Parathyroid adenoma (tissue), 2 donors: ENCODE measurements at regions not wholly inside any gene's neighbourhood (a gene's known extent, or its start where the extent isn't known, plus 50 kb on each side); places are given as distances from the start of the nearest gene placed in this dataset.

Experiments used
- H2AFZ ChIP-seq: fragments of 300-600 bp; sonication (generic); one replicate; pipeline ENCODE4 v1.7.0; 2017; ENCODE audit warnings: antibody characterized with exemption, mild to moderate bottlenecking
- H3K27ac ChIP-seq: fragments of 300-600 bp; sonication (generic); one replicate; pipeline ENCODE4 v1.7.0; 2017
- H3K27me3 ChIP-seq: fragments of 300-600 bp; sonication (generic); one replicate; pipeline ENCODE4 v1.7.0; 2017; ENCODE audit warnings: low read length; ENCODE audit not compliant: control insufficient read depth, insufficient read depth
- H3K36me3 ChIP-seq: fragments of 300-600 bp; sonication (generic); one replicate; pipeline ENCODE4 v1.7.0; 2017; ENCODE audit warnings: low read length; ENCODE audit not compliant: control insufficient read depth, insufficient read depth
- H3K4me1 ChIP-seq: fragments of 300-600 bp; sonication (generic); one replicate; pipeline ENCODE4 v1.7.0; 2017; ENCODE audit warnings: control low read depth
- H3K4me2 ChIP-seq: fragments of 300-600 bp; sonication (generic); one replicate; pipeline ENCODE4 v1.7.0; 2017; ENCODE audit warnings: low read length
- H3K4me3 ChIP-seq: fragments of 300-600 bp; sonication (generic); one replicate; pipeline ENCODE4 v1.7.0; 2017; ENCODE audit warnings: low read depth, low read length
- H3K79me2 ChIP-seq: fragments of 300-600 bp; sonication (generic); one replicate; pipeline ENCODE4 v1.7.0; 2017; ENCODE audit warnings: control low read depth
- H3K9ac ChIP-seq: fragments of 300-600 bp; sonication (generic); one replicate; pipeline ENCODE4 v1.7.0; 2017; ENCODE audit warnings: mild to moderate bottlenecking
- H3K9me3 ChIP-seq: fragments of 300-600 bp; sonication (generic); one replicate; pipeline ENCODE4 v1.7.0; 2017; ENCODE audit warnings: low read length; ENCODE audit not compliant: control insufficient read depth
- CTCF ChIP-seq: fragments of 300-600 bp; sonication (generic); IDR thresholded peaks from one replicate; pipeline ENCODE4 v1.7.0; 2017; ENCODE audit warnings: antibody characterized with exemption, mild to moderate bottlenecking
- donor health status: primary hyperparathyroidism.

- H3K9me3 ChIP-seq, result no peaks in the 10 kb centered on the region
- H2AFZ ChIP-seq, result peak overlapping the region; percentile 45
- no peaks in the 10 kb centered on the region for H3K36me3 ChIP-seq
- no peak for TF ChIP-seq CTCF
- no peak overlapping the region for H3K27ac ChIP-seq
- H3K4me3 ChIP-seq, result no peak overlapping the region
- no peak overlapping the region for H3K9ac ChIP-seq
- no peaks in the 10 kb centered on the region for H3K79me2 ChIP-seq
- no peaks in the 10 kb centered on the region for H3K27me3 ChIP-seq
- peak overlapping the region; percentile 11 for H3K4me2 ChIP-seq
- no peaks in the 10 kb centered on the region for H3K4me1 ChIP-seq
Observed at GRCh38 chr12:98126637-98127335, 388.6 kb upstream of the TMPO start.

GRCh38 chr12:98127336-98127679 lies 388.1 kb upstream of the TMPO start:
- H3K9me3 ChIP-seq, result no peaks in the 10 kb centered on the region

DNA sequence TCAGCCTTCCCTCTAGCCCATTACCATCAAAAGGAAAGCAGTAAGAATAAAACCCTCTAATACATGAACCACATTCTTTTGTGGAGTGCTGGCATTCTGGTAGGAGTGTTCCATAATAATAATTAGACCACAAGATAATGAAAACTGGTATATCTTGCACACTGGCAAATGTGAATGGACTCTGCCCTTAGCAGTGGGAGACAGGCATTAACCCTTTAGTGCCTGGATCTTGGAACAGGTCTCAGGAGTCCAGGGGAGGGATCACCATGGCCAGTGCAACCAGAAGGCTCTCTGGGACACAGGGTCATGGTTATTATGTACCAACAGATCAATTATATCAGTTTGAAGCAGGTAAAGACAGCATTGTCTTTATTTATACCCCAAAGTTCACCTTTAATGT lies 387.5 kb upstream of the TMPO start:
- no peaks in the 10 kb centered on the region for H3K79me2 ChIP-seq
- H3K27me3 ChIP-seq, result no peaks in the 10 kb centered on the region
- H3K27ac ChIP-seq, result no peak overlapping the region
- H3K9ac ChIP-seq, result no peak overlapping the region
- no peak overlapping the region for H3K4me3 ChIP-seq
- H3K36me3 ChIP-seq, result no peaks in the 10 kb centered on the region
- H3K4me2 ChIP-seq, result no peak overlapping the region
- peak overlapping the region; percentile 18 for H2AFZ ChIP-seq
- no peaks in the 10 kb centered on the region for H3K4me1 ChIP-seq
- no peak for TF ChIP-seq CTCF
- H3K9me3 ChIP-seq, result no peaks in the 10 kb centered on the region

More at GRCh38 chr12:98127336-98127679, 388.1 kb upstream of the TMPO start:
- no peak overlapping the region for H3K27ac ChIP-seq
- no peak overlapping the region for H3K4me2 ChIP-seq
- peak overlapping the region; percentile 18 for H2AFZ ChIP-seq
- no peaks in the 10 kb centered on the region for H3K4me1 ChIP-seq
- H3K36me3 ChIP-seq, result no peaks in the 10 kb centered on the region
- no peak overlapping the region for H3K4me3 ChIP-seq
- no peak overlapping the region for H3K9ac ChIP-seq
- H3K27me3 ChIP-seq, result no peaks in the 10 kb centered on the region
- H3K79me2 ChIP-seq, result no peaks in the 10 kb centered on the region
- no peak for TF ChIP-seq CTCF

- Histone ChIP-seq H3K27me3 (no peaks in the 10 kb centered on the region), H2AFZ (no peak overlapping the region), H3K4me3 (no peak overlapping the region), H3K27ac (no peak overlapping the region), H3K9me3 (no peaks in the 10 kb centered on the region), H3K79me2 (no peaks in the 10 kb centered on the region), H3K4me1 (no peaks in the 10 kb centered on the region), H3K36me3 (no peaks in the 10 kb centered on the region), H3K9ac (no peak overlapping the region), H3K4me2 (no peak overlapping the region)
- TF ChIP-seq CTCF, result no peak
Observed at GRCh38 chr12:98136544-98136943, 378.8 kb upstream of the TMPO start.

- H3K79me2 ChIP-seq, result no peaks in the 10 kb centered on the region
- H3K4me2 ChIP-seq, result no peak overlapping the region
- H3K27me3 ChIP-seq, result no peaks in the 10 kb centered on the region
- TF ChIP-seq CTCF, result no peak
- H3K9me3 ChIP-seq, result no peaks in the 10 kb centered on the region
- H3K36me3 ChIP-seq, result no peaks in the 10 kb centered on the region
- H2AFZ ChIP-seq, result no peak overlapping the region
- H3K4me1 ChIP-seq, result no peaks in the 10 kb centered on the region
- no peak overlapping the region for H3K4me3 ChIP-seq
- no peak overlapping the region for H3K27ac ChIP-seq
- H3K9ac ChIP-seq, result no peak overlapping the region
Observed at GRCh38 chr12:98137278-98137677, 378.1 kb upstream of the TMPO start.
